GM21526 (cell line): ENCODE measurements at regions not wholly inside any gene's neighbourhood (a gene's known extent, or its start where the extent isn't known, plus 50 kb on each side); places are given as distances from the start of the nearest gene placed in this dataset.

Source experiments
- ATAC-seq: cut with Tn5 transposase; IDR thresholded peaks from one replicate; pipeline ENCODE4 v1.9.1; 2021; ENCODE audit warnings: moderate library complexity; ENCODE audit not compliant: unreplicated experiment, low FRiP score

DNA sequence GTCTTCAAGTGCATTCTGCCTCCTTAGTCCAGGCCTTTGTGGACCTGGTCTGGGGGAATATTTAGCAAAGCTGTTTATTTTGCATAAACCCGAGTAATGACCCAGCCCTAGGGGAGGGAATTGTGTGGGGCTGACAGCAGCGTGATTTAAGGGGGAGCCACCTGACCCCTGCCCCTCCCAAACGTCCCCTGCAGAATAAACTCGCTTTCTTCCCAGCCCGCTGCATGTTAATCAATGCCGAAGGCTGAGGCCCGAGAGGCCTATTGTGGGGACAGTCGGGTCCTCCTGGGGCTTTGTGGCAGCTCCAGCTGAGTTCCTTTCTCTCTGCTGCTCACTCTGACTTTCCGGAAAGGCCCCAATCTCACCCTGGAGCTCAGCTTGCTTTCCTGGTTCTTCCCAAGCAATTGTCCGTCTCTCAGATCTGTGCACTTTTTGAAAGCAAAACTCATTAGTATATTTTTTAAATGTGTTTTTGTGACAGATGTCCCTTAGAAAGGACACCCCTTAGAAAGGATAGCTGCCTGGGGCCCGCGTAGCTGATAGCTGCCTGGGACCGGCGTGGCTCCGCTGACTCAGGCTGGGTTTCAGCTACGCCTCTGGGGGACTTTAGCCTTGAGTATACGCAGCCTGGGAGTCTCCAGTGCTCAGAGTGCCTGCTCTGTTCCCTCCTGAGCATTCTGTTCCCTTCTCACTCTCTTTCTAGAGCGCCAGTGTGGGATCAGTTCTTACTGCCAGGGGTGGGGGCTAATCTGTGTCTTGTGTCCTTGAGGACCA lies 158.3 kb downstream of the GLI2 start:
- ATAC-seq, result no peak

DNA sequence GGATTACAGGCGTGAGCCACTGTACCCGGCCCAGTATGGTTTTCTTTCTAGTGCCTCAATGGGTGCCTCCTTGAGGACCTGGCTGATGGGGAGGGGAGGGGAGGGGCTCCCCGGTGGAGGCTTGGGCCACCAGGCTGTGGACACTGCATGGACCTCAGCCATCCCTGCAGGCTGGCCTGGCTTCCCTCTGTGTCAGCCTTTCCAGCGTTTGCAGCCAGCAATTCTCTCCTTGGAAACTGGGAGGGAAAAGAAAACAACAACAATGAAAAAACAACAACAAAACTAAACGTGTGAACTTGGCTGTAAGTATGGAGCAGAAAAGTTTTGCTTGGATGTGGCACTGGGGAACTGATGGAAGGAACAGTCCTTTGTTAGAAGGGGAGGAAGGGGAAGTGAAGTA lies 159.3 kb downstream of the GLI2 start:
- no peak for ATAC-seq

DNA sequence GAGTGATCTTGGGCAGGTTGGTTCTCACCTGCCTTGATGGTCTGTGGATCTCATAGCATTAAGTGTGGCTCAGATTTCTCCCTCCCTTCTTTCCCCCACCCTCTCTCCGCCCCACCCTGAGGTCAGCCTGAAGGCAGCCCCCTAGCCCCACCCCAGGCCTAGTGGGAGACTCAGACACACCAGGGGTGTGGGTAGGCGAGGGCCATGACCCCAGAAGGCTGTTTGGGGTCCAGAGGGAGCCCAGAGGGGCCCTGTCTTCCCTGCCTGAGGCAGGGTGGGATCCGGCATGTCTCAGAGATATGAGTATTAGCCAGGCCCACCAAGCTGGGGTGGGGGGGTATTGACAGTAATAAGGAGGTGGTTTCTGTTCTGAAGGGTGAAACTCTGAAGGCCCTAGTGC lies 160.5 kb downstream of the GLI2 start:
- no peak for ATAC-seq

DNA sequence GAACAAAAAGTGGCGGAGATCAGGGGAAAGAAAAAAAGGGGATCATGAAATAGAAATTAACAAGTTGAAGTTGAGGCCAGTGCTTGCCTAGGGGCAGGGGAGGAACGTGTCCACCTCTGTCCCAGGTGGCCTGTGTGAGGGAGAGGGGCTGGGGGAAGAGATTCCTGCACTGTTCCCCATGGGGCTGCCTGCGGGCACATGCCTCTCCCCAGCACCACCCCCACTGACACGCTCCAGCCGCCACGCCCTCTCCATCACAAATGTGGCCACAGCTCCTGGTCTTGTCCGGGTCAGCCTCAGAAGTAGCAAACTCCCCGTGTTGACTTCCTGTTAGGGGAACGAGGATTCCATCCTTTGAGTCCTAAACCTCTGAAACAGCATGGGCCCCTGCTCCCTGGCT lies 161.2 kb downstream of the GLI2 start:
- no peak for ATAC-seq

- ATAC-seq, result no peak
Measured at GRCh38 chr2:120897399-120897798, 161.7 kb downstream of the GLI2 start.

DNA sequence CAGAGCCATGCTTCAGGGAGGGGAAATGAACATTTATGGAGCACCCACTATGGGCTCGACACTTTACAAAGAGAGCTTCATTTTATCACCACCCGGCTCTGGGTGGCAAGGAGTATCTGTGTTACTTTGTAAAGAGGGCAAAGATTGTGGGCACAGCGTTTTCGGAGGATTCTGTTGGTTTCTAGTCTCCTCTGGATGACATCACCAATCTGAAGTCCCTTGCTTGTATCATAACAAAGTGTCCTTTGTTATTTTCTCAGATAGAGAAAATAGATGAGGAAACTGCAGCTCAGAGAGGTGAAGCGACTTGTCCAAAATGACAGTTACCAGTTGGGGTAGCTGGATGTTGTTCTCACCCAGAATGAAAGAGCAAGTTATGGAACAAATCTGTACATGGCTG lies 162.8 kb downstream of the GLI2 start:
- no peak for ATAC-seq

GRCh38 chr2:120898961-120899750 lies 163.5 kb downstream of the GLI2 start:
- ATAC-seq, result no peak

GRCh38 chr2:120899771-120900170 lies 164.1 kb downstream of the GLI2 start:
- no peak for ATAC-seq

- no peak for ATAC-seq
Measured at GRCh38 chr2:120901201-120901600, 165.5 kb downstream of the GLI2 start.

GRCh38 chr2:120902592-120902991 lies 166.9 kb downstream of the GLI2 start:
- ATAC-seq, result no peak

GRCh38 chr2:120904379-120904778 lies 168.7 kb downstream of the GLI2 start:
- no peak for ATAC-seq

DNA sequence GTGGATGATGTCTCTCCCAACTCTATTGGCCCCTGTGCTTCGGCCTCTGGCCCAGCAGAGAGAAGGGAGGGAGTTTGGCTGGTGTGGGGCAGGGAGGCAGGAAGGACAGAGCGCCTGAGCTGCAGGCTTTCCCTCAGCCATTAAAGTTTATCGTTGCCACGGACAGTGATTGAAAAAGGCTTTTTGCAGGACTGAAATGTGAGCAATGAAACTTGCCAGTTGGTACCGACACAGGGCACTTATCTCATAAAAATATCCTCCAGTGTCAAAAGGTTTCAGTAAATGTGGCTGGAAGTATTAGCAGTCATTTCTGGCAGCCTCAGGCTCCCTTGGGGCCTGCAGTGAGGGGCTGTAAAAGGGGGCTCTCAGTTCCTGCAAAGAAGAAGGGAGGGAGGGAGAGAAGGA lies 169.2 kb downstream of the GLI2 start:
- no peak for ATAC-seq

- ATAC-seq, result no peak
Measured at GRCh38 chr2:120905298-120905697, 169.6 kb downstream of the GLI2 start.

GRCh38 chr2:120905824-120906571 lies 170.3 kb downstream of the GLI2 start:
- no peak for ATAC-seq

DNA sequence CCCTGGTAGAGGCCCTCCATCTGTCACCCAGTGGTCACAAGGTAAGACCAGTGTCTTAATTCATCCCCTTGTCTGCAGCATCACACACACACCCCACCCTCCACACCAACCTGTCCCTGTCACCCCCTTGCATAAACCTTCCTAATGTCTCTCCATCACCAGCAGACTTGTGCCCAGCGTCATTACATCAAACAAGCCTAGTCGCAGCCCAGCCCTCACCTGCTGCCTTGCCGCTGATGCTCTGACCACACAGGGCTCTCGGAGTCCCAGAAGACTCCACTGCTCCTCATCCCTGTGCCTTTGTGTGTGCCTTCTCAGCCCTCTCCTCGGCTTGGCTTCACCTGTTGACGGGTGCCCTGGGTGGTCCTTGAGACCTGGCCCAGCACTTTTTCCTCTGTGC lies 171.2 kb downstream of the GLI2 start:
- ATAC-seq, result no peak

DNA sequence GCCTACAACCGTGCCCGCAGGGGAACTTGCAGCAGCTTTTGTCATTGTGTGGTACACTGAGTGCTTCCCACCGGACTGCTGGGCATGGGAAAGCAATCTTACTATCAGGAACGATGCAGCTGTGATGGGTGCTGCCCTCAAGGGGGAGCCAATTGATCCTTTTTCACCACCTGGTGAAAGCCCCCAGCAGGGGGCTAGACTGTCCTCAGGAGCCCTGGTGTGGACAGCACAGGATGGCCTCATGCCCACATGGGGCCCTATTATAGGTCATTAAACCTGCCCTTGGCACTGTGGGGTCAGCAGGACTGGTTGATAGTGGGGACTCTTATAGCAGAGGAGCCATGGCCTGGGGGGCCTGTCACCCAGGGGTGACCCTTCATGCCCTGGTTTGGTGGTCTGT lies 172.2 kb downstream of the GLI2 start:
- ATAC-seq, result no peak

GRCh38 chr2:120908314-120908975 lies 172.8 kb downstream of the GLI2 start:
- ATAC-seq, result no peak

- ATAC-seq, result no peak
Measured at GRCh38 chr2:120909102-120909501, 173.4 kb downstream of the GLI2 start.

DNA sequence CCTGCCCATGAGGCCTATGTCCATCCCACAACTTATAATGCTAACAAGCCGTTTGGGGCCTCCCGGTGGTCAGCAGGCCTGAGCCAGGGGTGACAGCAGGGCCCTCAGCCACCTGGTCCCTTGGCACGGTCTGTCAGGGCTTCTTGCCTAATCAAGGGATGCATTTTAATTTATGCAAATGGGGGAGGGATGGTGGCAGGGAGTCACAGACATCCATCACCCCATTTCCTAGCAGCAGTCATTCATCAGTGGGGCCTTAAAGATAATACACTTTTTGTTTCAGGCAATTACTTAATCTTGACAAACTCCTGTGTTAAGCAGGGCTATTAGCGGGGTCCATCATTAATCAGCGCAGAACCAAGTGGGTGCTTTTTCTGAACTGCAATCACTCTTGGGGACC lies 174.5 kb downstream of the GLI2 start:
- ATAC-seq, result no peak

DNA sequence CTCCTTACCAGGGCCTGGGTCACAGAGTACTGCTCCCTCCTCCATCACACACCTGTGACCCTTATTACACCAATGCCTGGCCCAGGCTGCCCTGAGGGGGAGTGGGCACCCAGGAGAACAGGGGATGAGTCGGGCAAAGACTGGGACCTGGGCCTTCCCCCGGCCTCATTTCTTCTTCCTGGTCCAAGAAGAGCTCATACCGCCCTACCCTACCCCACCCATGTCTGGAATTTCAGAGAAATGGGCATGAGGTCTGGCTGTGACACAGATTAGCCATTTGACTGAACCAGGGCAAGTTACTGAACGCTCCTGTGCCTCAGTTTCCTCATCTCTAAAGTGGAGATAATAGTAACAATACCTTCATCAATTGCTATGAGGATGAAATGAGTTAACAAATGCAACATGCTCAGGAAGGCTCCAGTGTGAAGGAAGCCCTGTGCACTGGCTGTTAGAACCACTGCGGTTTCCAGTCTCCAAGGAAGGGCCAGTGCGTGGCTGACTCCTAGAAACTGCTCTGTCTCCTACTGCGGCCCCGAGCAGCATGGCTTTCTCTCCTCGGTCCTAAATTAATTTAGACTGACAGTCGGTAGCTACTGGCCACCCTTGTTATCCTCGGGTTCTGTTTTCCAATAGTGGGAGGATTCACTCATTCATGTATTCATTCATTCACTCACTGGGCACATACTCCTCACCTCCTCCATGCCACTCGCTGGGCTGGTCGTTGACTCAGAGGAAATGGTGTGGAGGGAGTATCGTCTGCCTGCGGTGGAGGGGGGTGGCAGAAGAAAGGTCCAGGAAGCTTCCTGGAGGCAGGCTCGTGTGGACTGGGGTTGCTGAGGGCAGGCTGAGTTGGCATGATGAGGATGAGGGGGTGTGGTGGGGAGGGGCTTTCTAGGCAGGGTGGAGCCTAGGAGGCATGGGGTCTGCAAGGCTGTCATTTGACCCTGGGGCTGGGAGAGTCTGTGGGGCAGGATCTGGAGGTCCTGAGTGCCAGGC lies 175.6 kb downstream of the GLI2 start:
- ATAC-seq, result no peak
